B cell (primary cell): ENCODE measurements at regions not wholly inside any gene's neighbourhood (a gene's known extent, or its start where the extent isn't known, plus 50 kb on each side); places are given as distances from the start of the nearest gene placed in this dataset.

ENCODE experiments used
- ATAC-seq: fragments of 200-7000 bp; cut with Tn5 transposase; one replicate; pipeline ENCODE4 v1.10.0; 2021; ENCODE audit warnings: low read depth, mild to moderate bottlenecking, moderate number of reproducible peaks, moderate library complexity
- CTCF ChIA-PET: fragments of 350-600 bp; sonication (Branson Sonifier 250); formaldehyde crosslinking; loops from one replicate; lab custom pipeline; 2021; ENCODE audit warnings: antibody characterized with exemption, inconsistent platforms; lab: Charles Lee
- POLR2A ChIA-PET: fragments of 350-600 bp; sonication (Branson Sonifier 250); formaldehyde crosslinking; loops from one replicate; lab custom pipeline; 2021; ENCODE audit warnings: antibody characterized with exemption; lab: Charles Lee
- DNase-seq: peaks from one replicate; pipeline ENCODE4 v3.0.0; 2013
- H2AFZ ChIP-seq: 2 replicates; pipeline ENCODE4 v1.6.1; 2012; ENCODE audit warnings: mild to moderate bottlenecking, low read depth, low read length; ENCODE audit not compliant: insufficient read depth, poor library complexity, severe bottlenecking
- H3K27ac ChIP-seq, 2 donors: 1 replicate in 1 of 2; 2 replicates in 1 of 2; pipeline ENCODE4 v1.5.1; 2012 to 2013; ENCODE audit warnings: low read length in 2 of 2, mild to moderate bottlenecking in 2 of 2, moderate library complexity in 1 of 2
- H3K27me3 ChIP-seq, 4 experiments: fragments of 200-600 bp in 1 of 4; sonication (generic) in 1 of 4; replicated peaks in 1 of 4; 1 replicate in 2 of 4; 2 replicates in 2 of 4; pipeline versions ENCODE4 v1.6.1 to v1.7.0; 2013 to 2016; ENCODE audit warnings: low read length in 3 of 4, mild to moderate bottlenecking in 2 of 4, mixed read lengths in 1 of 4, moderate library complexity in 1 of 4; ENCODE audit not compliant: insufficient read depth in 4 of 4, control insufficient read depth in 3 of 4; ENCODE audit errors: control extremely low read depth in 1 of 4
- H3K36me3 ChIP-seq, 2 experiments: replicated peaks in 1 of 2; 1 replicate in 1 of 2; 2 replicates in 1 of 2; pipeline versions ENCODE4 v1.6.1 to v1.7.1; 2013; ENCODE audit warnings: low read length in 1 of 2; ENCODE audit not compliant: insufficient read depth in 2 of 2, control insufficient read depth in 1 of 2; ENCODE audit errors: control extremely low read depth in 1 of 2, extremely low read depth in 1 of 2
- H3K4me1 ChIP-seq, 2 donors: fragments of 200-600 bp in 1 of 2; sonication (generic) in 1 of 2; 1 replicate in 1 of 2; 2 replicates in 1 of 2; pipeline versions ENCODE4 v1.5.1 to v1.6.1; 2013 to 2017; ENCODE audit warnings: low read length in 2 of 2; ENCODE audit not compliant: control insufficient read depth in 2 of 2, insufficient read depth in 2 of 2
- H3K4me2 ChIP-seq: replicated peaks from 2 replicates; pipeline ENCODE3; 2012; ENCODE audit warnings: mild to moderate bottlenecking, low read depth, low read length; ENCODE audit not compliant: poor library complexity, severe bottlenecking
- H3K4me3 ChIP-seq, 5 experiments: fragments of 200-600 bp in 1 of 5; sonication (generic) in 1 of 5; 1 replicate in 3 of 5; 2 replicates in 2 of 5; pipeline versions ENCODE4 v1.5.1 to v1.7.0; 2011 to 2016; ENCODE audit warnings: low read length in 4 of 5, mild to moderate bottlenecking in 4 of 5, low read depth in 2 of 5, control low read depth in 1 of 5, moderate library complexity in 1 of 5; ENCODE audit not compliant: insufficient read depth in 1 of 5; ENCODE audit errors: control extremely low read depth in 1 of 5, extremely low read depth in 1 of 5
- H3K79me2 ChIP-seq: fragments of 200-600 bp; sonication (generic); one replicate; pipeline ENCODE4 v1.6.0; 2016; ENCODE audit warnings: low read length; ENCODE audit not compliant: control insufficient read depth, insufficient read depth
- H3K9ac ChIP-seq: fragments of 200-600 bp; sonication (generic); 2 replicates; pipeline ENCODE4 v1.6.1; 2017; ENCODE audit warnings: mild to moderate bottlenecking, low read length, moderate library complexity
- H3K9me3 ChIP-seq, 3 donors: one replicate each; pipeline versions ENCODE4 v1.6.1 to v1.7.1; 2013; ENCODE audit warnings: low read length in 2 of 3; ENCODE audit not compliant: control insufficient read depth in 2 of 3, insufficient read depth in 1 of 3; ENCODE audit errors: control extremely low read depth in 1 of 3
- H4K20me1 ChIP-seq: 2 replicates; pipeline ENCODE4 v1.6.0; 2012; ENCODE audit warnings: mild to moderate bottlenecking, low read length; ENCODE audit not compliant: insufficient read depth, control insufficient read depth, poor library complexity, severe bottlenecking
- H3K27ac Mint-ChIP-seq: one replicate; pipeline ENCODE4 v1.8.0; 2021; ENCODE audit warnings: mixed read lengths
- H3K27me3 Mint-ChIP-seq: one replicate; pipeline ENCODE4 v1.8.0; 2021; ENCODE audit warnings: mixed read lengths
- H3K4me1 Mint-ChIP-seq: one replicate; pipeline ENCODE4 v1.8.0; 2021; ENCODE audit warnings: mixed read lengths
- H3K4me3 Mint-ChIP-seq: one replicate; pipeline ENCODE4 v1.8.0; 2021; ENCODE audit warnings: mixed read lengths
- H3K9me3 Mint-ChIP-seq: one replicate; pipeline ENCODE4 v1.8.0; 2022; ENCODE audit warnings: mixed read lengths; ENCODE audit not compliant: insufficient read depth
- CTCF ChIP-seq: fragments of 200-600 bp; IDR thresholded peaks from one replicate; pipeline ENCODE4 v1.8.0; 2022; ENCODE audit warnings: antibody characterized with exemption, mild to moderate bottlenecking
- EZH2 ChIP-seq: IDR thresholded peaks from 2 replicates; pipeline ENCODE4 v1.6.1; 2012; ENCODE audit warnings: borderline replicate concordance, low read depth, mild to moderate bottlenecking, moderate library complexity, low read length; ENCODE audit not compliant: insufficient read depth, poor library complexity, severe bottlenecking
- WGBS: methylation state at CpG from one replicate; pipeline ENCODE4 v1.1.5; 2013; ENCODE audit warnings: missing lambda C conversion rate; ENCODE audit not compliant: insufficient coverage; 5-methylcytosine and 5-hydroxymethylcytosine counted together
- intact Hi-C: fragments of 100-400 bp; cut with micrococcal nuclease; formaldehyde crosslinking; loops from one replicate; pipeline ENCODE4 v1.10.0; 2022

- H3K4me3 ChIP-seq: no peak overlapping the region
- no peak for DNase-seq
- Mint-ChIP-seq H3K9me3 (no peaks in the 10 kb centered on the region), H3K4me3 (no peak overlapping the region), H3K27me3 (peaks cover 7% of the 10 kb centered on the region), H3K27ac (no peak overlapping the region), H3K4me1 (peaks cover 2% of the 10 kb centered on the region)
- no peak overlapping the region for H2AFZ ChIP-seq
- no peak overlapping the region for H3K9ac ChIP-seq
- no peaks in the 10 kb centered on the region for H3K9me3 ChIP-seq
- ChIA-PET POLR2A (no interaction called here), CTCF (no interaction called here)
- no peaks in the 10 kb centered on the region for H4K20me1 ChIP-seq
- 100% methylated on average over 1 of the region's 1 CpG for WGBS
- ATAC-seq: no peak
- intact Hi-C loops: no loop called here
- TF ChIP-seq CTCF (no peak), EZH2 (no peak)
- no peaks in the 10 kb centered on the region for H3K4me1 ChIP-seq
- H3K36me3 ChIP-seq: no peaks in the 10 kb centered on the region
- no peaks in the 10 kb centered on the region for H3K27me3 ChIP-seq
- no peak overlapping the region for H3K27ac ChIP-seq
- no peak overlapping the region for H3K4me2 ChIP-seq
- no peaks in the 10 kb centered on the region for H3K79me2 ChIP-seq
These were observed 427.6 kb upstream of the MDFIC2 start for GRCh38 chr3:70740071-70740470.

- Histone ChIP-seq H3K36me3 (no peaks in the 10 kb centered on the region), H3K27ac (no peak overlapping the region), H2AFZ (no peak overlapping the region), H3K9ac (no peak overlapping the region), H3K4me3 (no peak overlapping the region), H3K9me3 (no peaks in the 10 kb centered on the region), H3K4me2 (no peak overlapping the region), H3K27me3 (peaks cover 0 to 3% (median 0%) of the 10 kb centered on the region in 4 experiments), H3K4me1 (no peaks in the 10 kb centered on the region), H3K79me2 (no peaks in the 10 kb centered on the region), H4K20me1 (no peaks in the 10 kb centered on the region)
- intact Hi-C loops: no loop called here
- ChIA-PET POLR2A (no interaction called here), CTCF (no interaction called here)
- no peaks in the 10 kb centered on the region for H3K9me3 Mint-ChIP-seq
- ATAC-seq (no peak), DNase-seq (no peak)
- H3K4me1 Mint-ChIP-seq: peaks cover 2% of the 10 kb centered on the region
- 0% methylated on average over 1 of the region's 4 CpGs for WGBS
- no peak overlapping the region for H3K27ac Mint-ChIP-seq
- H3K27me3 Mint-ChIP-seq: peaks cover 11% of the 10 kb centered on the region
- no peak overlapping the region for H3K4me3 Mint-ChIP-seq
- TF ChIP-seq CTCF: no peak
- no peak for TF ChIP-seq EZH2
These were observed 425.8 kb upstream of the MDFIC2 start for GRCh38 chr3:70738291-70738681.
